ENCODE measurements at regions not wholly inside any gene's neighbourhood (a gene's known extent, or its start where the extent isn't known, plus 50 kb on each side); places are given as distances from the start of the nearest gene placed in this dataset.

DNA sequence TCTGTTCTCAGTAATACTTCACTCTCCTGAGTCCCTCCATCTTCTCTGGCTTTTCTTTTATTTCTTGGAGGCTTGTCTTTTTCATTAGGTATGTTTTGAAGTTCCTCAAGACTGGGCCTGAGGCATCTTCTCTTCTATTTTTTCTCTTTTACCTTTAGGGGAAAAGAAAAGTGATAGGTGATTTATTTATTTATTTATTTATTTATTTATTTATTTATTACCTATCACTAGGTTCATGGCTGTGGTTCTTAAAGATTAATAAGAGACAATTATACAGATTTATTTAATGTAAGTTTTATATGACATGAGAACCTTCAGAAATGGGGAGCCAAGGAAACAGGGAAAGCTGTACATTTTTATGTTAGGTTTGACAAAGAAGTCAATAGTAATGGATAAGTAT, 330.3 kb upstream of the RBMS3 start:
- TF ChIP-seq, protein P1, sequence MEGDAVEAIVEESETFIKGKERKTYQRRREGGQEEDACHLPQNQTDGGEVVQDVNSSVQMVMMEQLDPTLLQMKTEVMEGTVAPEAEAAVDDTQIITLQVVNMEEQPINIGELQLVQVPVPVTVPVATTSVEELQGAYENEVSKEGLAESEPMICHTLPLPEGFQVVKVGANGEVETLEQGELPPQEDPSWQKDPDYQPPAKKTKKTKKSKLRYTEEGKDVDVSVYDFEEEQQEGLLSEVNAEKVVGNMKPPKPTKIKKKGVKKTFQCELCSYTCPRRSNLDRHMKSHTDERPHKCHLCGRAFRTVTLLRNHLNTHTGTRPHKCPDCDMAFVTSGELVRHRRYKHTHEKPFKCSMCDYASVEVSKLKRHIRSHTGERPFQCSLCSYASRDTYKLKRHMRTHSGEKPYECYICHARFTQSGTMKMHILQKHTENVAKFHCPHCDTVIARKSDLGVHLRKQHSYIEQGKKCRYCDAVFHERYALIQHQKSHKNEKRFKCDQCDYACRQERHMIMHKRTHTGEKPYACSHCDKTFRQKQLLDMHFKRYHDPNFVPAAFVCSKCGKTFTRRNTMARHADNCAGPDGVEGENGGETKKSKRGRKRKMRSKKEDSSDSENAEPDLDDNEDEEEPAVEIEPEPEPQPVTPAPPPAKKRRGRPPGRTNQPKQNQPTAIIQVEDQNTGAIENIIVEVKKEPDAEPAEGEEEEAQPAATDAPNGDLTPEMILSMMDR (IDR thresholded peaks at IDR 0.05; ENCODE audit: low read length), result no peak
- TF ChIP-seq EZH2 (IDR thresholded peaks at IDR 0.05; ENCODE audit: borderline replicate concordance, low read length), result no peak
